ENCODE measurements at regions not wholly inside any gene's neighbourhood (a gene's known extent, or its start where the extent isn't known, plus 50 kb on each side); places are given as distances from the start of the nearest gene placed in this dataset.

DNA sequence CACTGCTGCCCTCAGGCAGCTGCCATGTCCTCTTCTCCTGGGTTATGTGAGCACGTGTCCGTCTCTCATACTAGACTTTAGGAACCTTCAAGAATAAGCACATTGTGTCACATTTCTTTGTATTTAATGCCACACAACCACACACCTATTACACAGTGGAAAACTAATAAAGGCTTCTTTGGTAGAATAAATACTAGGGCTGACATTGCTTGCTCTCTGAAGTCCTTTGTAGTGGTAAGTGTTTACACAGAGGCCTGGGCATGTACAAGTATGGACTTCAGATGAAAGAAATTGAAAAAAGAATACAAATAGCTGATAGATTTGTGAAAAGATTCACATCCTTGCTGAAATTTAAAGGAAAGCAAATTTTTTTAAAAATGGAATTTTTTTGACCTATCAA, 188.1 kb upstream of the CCL2 start (continued):
- TF ChIP-seq RAD21 (IDR thresholded peaks at IDR 0.05; ENCODE audit: insufficient read depth, low read depth, low read length): no peak
- TF ChIP-seq HDGF (IDR thresholded peaks at IDR 0.05): no peak

DNA sequence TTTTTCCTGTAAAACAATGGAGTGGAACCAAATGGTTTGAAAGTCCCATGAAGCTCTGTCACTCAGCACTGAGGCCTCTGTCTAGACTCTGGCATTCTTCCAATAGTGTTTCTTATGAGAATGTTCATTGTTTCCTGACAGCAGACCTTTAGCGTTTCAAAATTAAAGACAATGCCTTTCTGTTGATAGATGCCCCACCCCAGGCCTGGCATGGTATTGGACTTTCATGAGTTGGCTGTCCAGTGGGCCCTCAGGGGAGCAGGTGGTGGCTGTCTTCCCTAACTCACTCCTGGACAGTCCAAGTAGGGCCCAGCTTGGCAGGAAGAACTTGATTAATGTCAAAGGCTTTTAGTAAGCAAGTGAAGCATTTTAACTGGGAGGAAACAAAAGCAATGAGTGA, 186.5 kb upstream of the CCL2 start:
- FAIRE-seq (no peak), ATAC-seq (no peak), DNase-seq (ENCODE audit: low read depth, low spot score) (no peak)
- ChIA-PET RAD21 (ENCODE audit: unreplicated experiment) (no interaction called here), POLR2A (interaction anchor here (0.6 kb wide), 1 partner anchor 283 kb away, joined by 3 read pairs; no protein-coding TSS in a partner anchor), CTCF (no interaction called here), SMC1A (ENCODE audit: uncharacterized antibody, unreplicated experiment) (no interaction called here)
- Histone ChIP-seq H4K20me1 (ENCODE audit: control insufficient read depth, insufficient read depth) (no peaks in the 10 kb centered on the region), H3K79me2 (ENCODE audit: control insufficient read depth, insufficient read depth, low read length) (no peaks in the 10 kb centered on the region), H3K27me3 (replicated peaks in 1 of 2; ENCODE audit: control insufficient read depth in 2 of 2, insufficient read depth in 2 of 2, low read length in 1 of 2) (no peaks in the 10 kb centered on the region), H3K4me3 (no peak overlapping the region), H3K36me3 (ENCODE audit: control insufficient read depth in 2 of 2, insufficient read depth in 2 of 2, low read length in 1 of 2) (no peaks in the 10 kb centered on the region), H3K27ac (ENCODE audit: control insufficient read depth, insufficient read depth) (no peak overlapping the region), H2AFZ (ENCODE audit: control insufficient read depth, low read depth, low read length) (no peak overlapping the region), H3K4me2 (ENCODE audit: control insufficient read depth, insufficient read depth) (no peak overlapping the region), H3K4me1 (ENCODE audit: control insufficient read depth, insufficient read depth, low read length) (no peaks in the 10 kb centered on the region), H3K9ac (ENCODE audit: control insufficient read depth, insufficient read depth, low read length) (no peak overlapping the region), H3K9me3 (replicated peaks; ENCODE audit: control insufficient read depth, insufficient read depth, low read length) (no peaks in the 10 kb centered on the region)
- BruUV-seq (replicated peaks): no TSS peak
- in situ Hi-C loops (cut with MboI) (no loop called here), intact Hi-C loops (cut with micrococcal nuclease; ENCODE audit: unreplicated experiment) (no loop called here)
- 53% methylated on average over 1 of the region's 1 CpG for WGBS (ENCODE audit: insufficient coverage, insufficient replicate concordance, low lambda C conversion rate, missing lambda C conversion rate)
- TF ChIP-seq IRF4 (IDR thresholded peaks at IDR 0.05; ENCODE audit: low read depth, low read length) (no peak), NFYB (IDR thresholded peaks at IDR 0.05; ENCODE audit: insufficient read depth, low read depth, low read length) (no peak), WRNIP1 (IDR thresholded peaks at IDR 0.05; ENCODE audit: borderline replicate concordance, low read depth, low read length) (no peak), NFYA (IDR thresholded peaks at IDR 0.05; ENCODE audit: borderline replicate concordance, low read depth, low read length) (no peak), HDGF (IDR thresholded peaks at IDR 0.05) (no peak), ZNF384 (IDR thresholded peaks at IDR 0.05; ENCODE audit: borderline replicate concordance, low read depth, low read length) (no peak), RAD51 (IDR thresholded peaks at IDR 0.05) (no peak), CBX3 (IDR thresholded peaks at IDR 0.05; ENCODE audit: borderline replicate concordance, low read depth) (no peak), HCFC1 (IDR thresholded peaks at IDR 0.05; ENCODE audit: low read length) (no peak), DPF2 (IDR thresholded peaks at IDR 0.05) (no peak), NR2C2 (IDR thresholded peaks at IDR 0.05; ENCODE audit: borderline replicate concordance, control insufficient read depth, insufficient read length, low read depth) (no peak), SREBF2 (IDR thresholded peaks at IDR 0.05; ENCODE audit: low read length) (no peak), EZH2 (IDR thresholded peaks at IDR 0.05; ENCODE audit: borderline replicate concordance, control insufficient read depth, low read depth, low read length) (no peak)
- TF ChIP-seq, protein P1, sequence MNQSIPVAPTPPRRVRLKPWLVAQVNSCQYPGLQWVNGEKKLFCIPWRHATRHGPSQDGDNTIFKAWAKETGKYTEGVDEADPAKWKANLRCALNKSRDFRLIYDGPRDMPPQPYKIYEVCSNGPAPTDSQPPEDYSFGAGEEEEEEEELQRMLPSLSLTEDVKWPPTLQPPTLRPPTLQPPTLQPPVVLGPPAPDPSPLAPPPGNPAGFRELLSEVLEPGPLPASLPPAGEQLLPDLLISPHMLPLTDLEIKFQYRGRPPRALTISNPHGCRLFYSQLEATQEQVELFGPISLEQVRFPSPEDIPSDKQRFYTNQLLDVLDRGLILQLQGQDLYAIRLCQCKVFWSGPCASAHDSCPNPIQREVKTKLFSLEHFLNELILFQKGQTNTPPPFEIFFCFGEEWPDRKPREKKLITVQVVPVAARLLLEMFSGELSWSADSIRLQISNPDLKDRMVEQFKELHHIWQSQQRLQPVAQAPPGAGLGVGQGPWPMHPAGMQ (IDR thresholded peaks at IDR 0.05; ENCODE audit: borderline replicate concordance): no peak
- TF ChIP-seq, protein P2, sequence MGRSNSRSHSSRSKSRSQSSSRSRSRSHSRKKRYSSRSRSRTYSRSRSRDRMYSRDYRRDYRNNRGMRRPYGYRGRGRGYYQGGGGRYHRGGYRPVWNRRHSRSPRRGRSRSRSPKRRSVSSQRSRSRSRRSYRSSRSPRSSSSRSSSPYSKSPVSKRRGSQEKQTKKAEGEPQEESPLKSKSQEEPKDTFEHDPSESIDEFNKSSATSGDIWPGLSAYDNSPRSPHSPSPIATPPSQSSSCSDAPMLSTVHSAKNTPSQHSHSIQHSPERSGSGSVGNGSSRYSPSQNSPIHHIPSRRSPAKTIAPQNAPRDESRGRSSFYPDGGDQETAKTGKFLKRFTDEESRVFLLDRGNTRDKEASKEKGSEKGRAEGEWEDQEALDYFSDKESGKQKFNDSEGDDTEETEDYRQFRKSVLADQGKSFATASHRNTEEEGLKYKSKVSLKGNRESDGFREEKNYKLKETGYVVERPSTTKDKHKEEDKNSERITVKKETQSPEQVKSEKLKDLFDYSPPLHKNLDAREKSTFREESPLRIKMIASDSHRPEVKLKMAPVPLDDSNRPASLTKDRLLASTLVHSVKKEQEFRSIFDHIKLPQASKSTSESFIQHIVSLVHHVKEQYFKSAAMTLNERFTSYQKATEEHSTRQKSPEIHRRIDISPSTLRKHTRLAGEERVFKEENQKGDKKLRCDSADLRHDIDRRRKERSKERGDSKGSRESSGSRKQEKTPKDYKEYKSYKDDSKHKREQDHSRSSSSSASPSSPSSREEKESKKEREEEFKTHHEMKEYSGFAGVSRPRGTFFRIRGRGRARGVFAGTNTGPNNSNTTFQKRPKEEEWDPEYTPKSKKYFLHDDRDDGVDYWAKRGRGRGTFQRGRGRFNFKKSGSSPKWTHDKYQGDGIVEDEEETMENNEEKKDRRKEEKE (IDR thresholded peaks at IDR 0.05): no peak
- TF ChIP-seq, protein P3, sequence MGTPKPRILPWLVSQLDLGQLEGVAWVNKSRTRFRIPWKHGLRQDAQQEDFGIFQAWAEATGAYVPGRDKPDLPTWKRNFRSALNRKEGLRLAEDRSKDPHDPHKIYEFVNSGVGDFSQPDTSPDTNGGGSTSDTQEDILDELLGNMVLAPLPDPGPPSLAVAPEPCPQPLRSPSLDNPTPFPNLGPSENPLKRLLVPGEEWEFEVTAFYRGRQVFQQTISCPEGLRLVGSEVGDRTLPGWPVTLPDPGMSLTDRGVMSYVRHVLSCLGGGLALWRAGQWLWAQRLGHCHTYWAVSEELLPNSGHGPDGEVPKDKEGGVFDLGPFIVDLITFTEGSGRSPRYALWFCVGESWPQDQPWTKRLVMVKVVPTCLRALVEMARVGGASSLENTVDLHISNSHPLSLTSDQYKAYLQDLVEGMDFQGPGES (IDR thresholded peaks at IDR 0.05): no peak

Data from GM12878 (cell line).